ENCODE measurements at regions not wholly inside any gene's neighbourhood (a gene's known extent, or its start where the extent isn't known, plus 50 kb on each side); places are given as distances from the start of the nearest gene placed in this dataset.
"Not testable (repeated sequence)": the region's sequence is repeated elsewhere in the genome, so short reads cannot be mapped to it uniquely, and the experiment has no call there.

DNA sequence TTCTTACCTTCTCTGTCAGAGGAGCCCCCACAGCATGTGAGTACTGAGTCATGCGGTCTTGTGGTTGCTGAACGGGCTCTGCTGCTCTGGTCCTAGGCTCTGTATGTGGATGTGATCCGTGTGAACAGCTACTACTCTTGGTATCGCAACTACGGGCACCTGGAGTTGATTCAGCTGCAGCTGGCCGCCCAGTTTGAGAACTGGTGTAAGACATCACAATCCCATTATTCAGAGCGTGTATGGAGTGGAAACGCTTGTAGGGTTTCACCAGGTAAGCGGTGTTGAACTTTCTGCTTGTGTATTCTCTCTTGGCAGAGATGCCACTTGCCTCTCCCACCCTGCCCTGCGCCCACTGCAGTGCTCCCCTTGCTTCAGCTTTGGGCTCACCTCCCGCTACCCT is 1356.2 kb downstream of the CDH12 start:
- TF ChIP-seq, protein P1, sequence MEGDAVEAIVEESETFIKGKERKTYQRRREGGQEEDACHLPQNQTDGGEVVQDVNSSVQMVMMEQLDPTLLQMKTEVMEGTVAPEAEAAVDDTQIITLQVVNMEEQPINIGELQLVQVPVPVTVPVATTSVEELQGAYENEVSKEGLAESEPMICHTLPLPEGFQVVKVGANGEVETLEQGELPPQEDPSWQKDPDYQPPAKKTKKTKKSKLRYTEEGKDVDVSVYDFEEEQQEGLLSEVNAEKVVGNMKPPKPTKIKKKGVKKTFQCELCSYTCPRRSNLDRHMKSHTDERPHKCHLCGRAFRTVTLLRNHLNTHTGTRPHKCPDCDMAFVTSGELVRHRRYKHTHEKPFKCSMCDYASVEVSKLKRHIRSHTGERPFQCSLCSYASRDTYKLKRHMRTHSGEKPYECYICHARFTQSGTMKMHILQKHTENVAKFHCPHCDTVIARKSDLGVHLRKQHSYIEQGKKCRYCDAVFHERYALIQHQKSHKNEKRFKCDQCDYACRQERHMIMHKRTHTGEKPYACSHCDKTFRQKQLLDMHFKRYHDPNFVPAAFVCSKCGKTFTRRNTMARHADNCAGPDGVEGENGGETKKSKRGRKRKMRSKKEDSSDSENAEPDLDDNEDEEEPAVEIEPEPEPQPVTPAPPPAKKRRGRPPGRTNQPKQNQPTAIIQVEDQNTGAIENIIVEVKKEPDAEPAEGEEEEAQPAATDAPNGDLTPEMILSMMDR (conservative IDR thresholded peaks at IDR 0.05; ENCODE audit: low read depth, low read length), result not testable (repeated sequence)
- not testable (repeated sequence) for TF ChIP-seq EZH2 (IDR thresholded peaks at IDR 0.05; ENCODE audit: borderline replicate concordance, low read depth, low read length, poor library complexity, severe bottlenecking)

Data from A673 (cell line).